PC-3 (cell line): ENCODE measurements at regions not wholly inside any gene's neighbourhood (a gene's known extent, or its start where the extent isn't known, plus 50 kb on each side); places are given as distances from the start of the nearest gene placed in this dataset.

ENCODE experiments used
- ATAC-seq: fragments of 200-7000 bp; cut with Tn5 transposase; 2 replicates; pipeline ENCODE4 v1.9.1; 2020; ENCODE audit warnings: mild to moderate bottlenecking, moderate library complexity
- BruUV-seq: library from RNA; stranded (reverse); fragments of 400-500 nt; replicated peaks from 2 replicates; lab custom pipeline; 2021; lab: Mats Ljungman, UMichigan
- CTCF ChIA-PET: fragments of 300-600 bp; sonication (Branson Sonifier 250); formaldehyde crosslinking; loops from one replicate; lab custom pipeline; 2022; ENCODE audit warnings: antibody characterized with exemption; lab: Charles Lee
- POLR2A ChIA-PET: fragments of 300-600 bp; sonication (Branson Sonifier 250); formaldehyde crosslinking; loops from one replicate; lab custom pipeline; 2022; ENCODE audit warnings: antibody characterized with exemption; ENCODE audit not compliant: unreplicated experiment; lab: Charles Lee
- DNase-seq: peaks from one replicate; pipeline ENCODE4 v3.0.0-alpha.2; 2015
- H2AFZ ChIP-seq: fragments of 300-600 bp; sonication (generic); 2 replicates; pipeline ENCODE4 v1.6.0; 2016; ENCODE audit warnings: antibody characterized with exemption, low read length
- H3F3A ChIP-seq: fragments of 300-600 bp; sonication (generic); one replicate; pipeline ENCODE4 v1.6.0; 2017; ENCODE audit warnings: antibody characterized with exemption, low read length, control low read depth, mild to moderate bottlenecking; ENCODE audit not compliant: unreplicated experiment
- H3K27ac ChIP-seq: fragments of 300-600 bp; sonication (generic); 2 replicates; pipeline ENCODE4 v1.5.1; 2016; ENCODE audit warnings: mild to moderate bottlenecking, low read length
- H3K27me3 ChIP-seq: fragments of 300-600 bp; sonication (generic); 2 replicates; pipeline ENCODE4 v1.6.1; 2016; ENCODE audit warnings: low read length, mixed read lengths
- H3K36me3 ChIP-seq: fragments of 300-600 bp; sonication (generic); 2 replicates; pipeline ENCODE4 v1.6.1; 2016; ENCODE audit warnings: low read depth, mixed run types, low read length, mixed read lengths
- H3K4me1 ChIP-seq: fragments of 300-600 bp; sonication (generic); 2 replicates; pipeline ENCODE4 v1.5.1; 2016; ENCODE audit warnings: low read length; ENCODE audit not compliant: insufficient read depth
- H3K4me2 ChIP-seq: fragments of 300-600 bp; sonication (generic); 2 replicates; pipeline ENCODE4 v1.6.0; 2016; ENCODE audit warnings: low read length
- H3K4me3 ChIP-seq: fragments of 300-600 bp; sonication (generic); 2 replicates; pipeline ENCODE4 v1.5.1; 2016; ENCODE audit warnings: mild to moderate bottlenecking, low read length, mixed read lengths
- H3K79me2 ChIP-seq: fragments of 300-600 bp; sonication (generic); 2 replicates; pipeline ENCODE4 v1.6.1; 2017; ENCODE audit warnings: low read length, mixed read lengths
- H3K9ac ChIP-seq: fragments of 300-600 bp; sonication (generic); 2 replicates; pipeline ENCODE4 v1.6.0; 2016; ENCODE audit warnings: mild to moderate bottlenecking, low read length
- H3K9me2 ChIP-seq: fragments of 300-600 bp; sonication (generic); replicated peaks from 2 replicates; pipeline ENCODE4 v1.6.1; 2016; ENCODE audit warnings: mixed run types, low read length, mixed read lengths
- H3K9me3 ChIP-seq: fragments of 300-600 bp; sonication (generic); 2 replicates; pipeline ENCODE4 v1.6.1; 2016; ENCODE audit warnings: low read length, mixed read lengths
- H4K20me1 ChIP-seq: fragments of 300-600 bp; sonication (generic); 2 replicates; pipeline ENCODE4 v1.6.1; 2016; ENCODE audit warnings: low read length, mixed read lengths
- EZH2 ChIP-seq: fragments of 300-600 bp; sonication (generic); IDR thresholded peaks from one replicate; pipeline ENCODE4 v1.6.1; 2017; ENCODE audit warnings: antibody characterized with exemption, mild to moderate bottlenecking, low read length; ENCODE audit not compliant: unreplicated experiment
- EZH2phosphoT487 ChIP-seq: fragments of 300-600 bp; sonication (generic); IDR thresholded peaks from 2 replicates; pipeline ENCODE4 v1.6.1; 2018; ENCODE audit warnings: mild to moderate bottlenecking, antibody characterized with exemption, low read length, borderline replicate concordance
- intact Hi-C: fragments of 100-400 bp; cut with micrococcal nuclease; formaldehyde crosslinking; loops from 2 replicates; pipeline ENCODE4 v1.9.0; 2023
- TF ChIP-seq, protein P1 (sequence below): fragments of 300-600 bp; sonication (generic); conservative IDR thresholded peaks from 2 replicates; pipeline ENCODE4 v1.5.1; 2017; ENCODE audit warnings: antibody characterized with exemption, low read depth, mild to moderate bottlenecking, low read length

DNA sequence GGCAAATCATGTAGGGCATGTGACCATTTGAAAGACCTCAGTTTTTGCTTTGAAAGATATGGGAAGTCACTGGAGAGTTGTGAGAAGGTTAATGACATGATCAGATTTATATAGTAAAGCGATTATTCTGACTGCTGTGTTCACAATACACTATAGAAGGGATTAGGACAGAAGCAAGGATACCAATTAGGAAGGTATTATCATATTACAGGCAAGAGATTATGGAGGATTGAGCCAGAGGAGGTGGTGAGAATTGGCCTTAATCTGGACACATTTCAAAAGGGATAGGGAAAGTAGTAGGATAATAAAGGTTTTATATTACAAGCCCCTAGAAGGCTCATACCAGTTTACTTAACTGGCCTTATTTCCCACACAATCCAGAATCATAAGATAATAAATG lies 124.9 kb upstream of the POF1B start:
- Histone ChIP-seq H3K27ac (no peak overlapping the region), H3K79me2 (no peaks in the 10 kb centered on the region), H3K36me3 (no peaks in the 10 kb centered on the region), H3K4me3 (no peak overlapping the region), H3K27me3 (no peaks in the 10 kb centered on the region), H3K4me1 (no peaks in the 10 kb centered on the region), H3K9me3 (no peaks in the 10 kb centered on the region), H3K9ac (no peak overlapping the region), H4K20me1 (no peaks in the 10 kb centered on the region), H3K9me2 (no peaks in the 10 kb centered on the region), H2AFZ (no peak overlapping the region), H3F3A (no peaks in the 10 kb centered on the region), H3K4me2 (no peak overlapping the region)
- POLR2A ChIA-PET = no interaction called here
- BruUV-seq = no TSS peak
- intact Hi-C loops = no loop called here
- TF ChIP-seq, protein P1, sequence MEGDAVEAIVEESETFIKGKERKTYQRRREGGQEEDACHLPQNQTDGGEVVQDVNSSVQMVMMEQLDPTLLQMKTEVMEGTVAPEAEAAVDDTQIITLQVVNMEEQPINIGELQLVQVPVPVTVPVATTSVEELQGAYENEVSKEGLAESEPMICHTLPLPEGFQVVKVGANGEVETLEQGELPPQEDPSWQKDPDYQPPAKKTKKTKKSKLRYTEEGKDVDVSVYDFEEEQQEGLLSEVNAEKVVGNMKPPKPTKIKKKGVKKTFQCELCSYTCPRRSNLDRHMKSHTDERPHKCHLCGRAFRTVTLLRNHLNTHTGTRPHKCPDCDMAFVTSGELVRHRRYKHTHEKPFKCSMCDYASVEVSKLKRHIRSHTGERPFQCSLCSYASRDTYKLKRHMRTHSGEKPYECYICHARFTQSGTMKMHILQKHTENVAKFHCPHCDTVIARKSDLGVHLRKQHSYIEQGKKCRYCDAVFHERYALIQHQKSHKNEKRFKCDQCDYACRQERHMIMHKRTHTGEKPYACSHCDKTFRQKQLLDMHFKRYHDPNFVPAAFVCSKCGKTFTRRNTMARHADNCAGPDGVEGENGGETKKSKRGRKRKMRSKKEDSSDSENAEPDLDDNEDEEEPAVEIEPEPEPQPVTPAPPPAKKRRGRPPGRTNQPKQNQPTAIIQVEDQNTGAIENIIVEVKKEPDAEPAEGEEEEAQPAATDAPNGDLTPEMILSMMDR = no peak
- TF ChIP-seq EZH2phosphoT487 = no peak
- no peak for TF ChIP-seq EZH2
- CTCF ChIA-PET = no interaction called here
- ATAC-seq = no peak
- no peak for DNase-seq

DNA sequence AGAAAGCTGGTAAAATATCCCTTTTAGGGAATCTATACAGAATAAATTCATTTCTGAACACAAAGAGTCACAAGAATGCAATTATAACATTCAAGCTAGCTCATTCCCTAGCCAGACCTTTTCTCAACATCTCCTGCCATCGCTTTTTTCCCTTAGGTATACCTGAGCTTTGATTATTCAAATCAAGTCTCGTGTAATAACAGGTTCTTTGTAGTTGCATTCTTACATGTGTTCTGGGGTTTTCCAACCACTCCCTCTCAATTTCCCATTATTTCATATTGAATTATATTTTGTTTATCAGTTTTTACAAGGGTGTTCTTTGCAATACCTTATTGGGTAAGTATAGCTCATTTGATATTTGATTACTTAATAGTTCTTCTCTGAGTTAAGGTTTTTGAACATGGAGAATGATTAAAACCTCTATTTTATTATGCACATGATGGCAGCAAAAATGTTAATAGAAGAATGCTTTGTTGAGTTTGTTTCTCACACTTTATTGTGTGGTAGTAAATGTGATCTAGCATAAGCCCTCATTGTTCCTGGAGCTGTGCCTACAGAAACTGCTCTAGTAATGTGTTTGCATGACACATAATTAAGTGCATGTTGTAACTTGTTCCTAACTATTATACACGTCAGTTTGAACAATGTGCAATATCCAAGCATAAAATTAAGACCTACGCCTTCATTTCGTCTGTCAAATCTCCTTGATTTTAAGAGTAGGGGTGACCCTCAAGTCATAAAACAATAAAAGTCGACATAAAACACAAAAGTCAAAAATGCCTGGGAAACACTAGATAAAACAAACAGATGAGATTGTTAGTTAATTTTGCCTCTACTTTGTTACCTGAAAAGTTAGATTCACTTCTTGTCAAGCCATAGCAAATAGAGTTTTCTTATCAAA lies 124.0 kb upstream of the POF1B start:
- BruUV-seq = no TSS peak
- Histone ChIP-seq H3K79me2 (no peaks in the 10 kb centered on the region), H3K36me3 (no peaks in the 10 kb centered on the region), H2AFZ (no peak overlapping the region), H3K9ac (no peak overlapping the region), H3K9me3 (no peaks in the 10 kb centered on the region), H3K4me1 (no peaks in the 10 kb centered on the region), H3K27ac (no peak overlapping the region), H3K4me3 (no peak overlapping the region), H3K27me3 (no peaks in the 10 kb centered on the region), H3F3A (no peaks in the 10 kb centered on the region), H4K20me1 (no peaks in the 10 kb centered on the region), H3K4me2 (no peak overlapping the region), H3K9me2 (no peaks in the 10 kb centered on the region)
- no peak for ATAC-seq
- TF ChIP-seq, protein P1 = no peak
- POLR2A ChIA-PET = no interaction called here
- DNase-seq = no peak
- CTCF ChIA-PET = no interaction called here
- intact Hi-C loops = no loop called here

DNA sequence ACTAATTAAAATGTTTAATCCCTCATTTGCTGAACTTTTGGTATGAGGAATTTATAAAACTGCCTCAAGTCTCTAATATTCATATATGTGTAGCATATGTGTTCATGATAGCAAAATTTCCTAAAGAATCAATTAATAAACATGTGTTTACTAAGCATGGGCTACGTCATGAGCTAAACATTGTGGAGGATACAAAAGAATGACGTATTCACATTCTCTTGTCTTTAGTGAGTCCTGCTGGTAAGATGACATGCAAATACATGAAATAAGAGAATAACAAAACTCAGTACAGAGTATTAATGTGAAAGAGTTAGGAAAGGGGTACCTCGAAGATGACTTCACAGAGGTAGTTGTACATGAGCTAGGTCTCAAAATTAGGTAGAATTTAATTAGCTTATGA lies 121.9 kb upstream of the POF1B start:
- no peaks in the 10 kb centered on the region for H3K9me3 ChIP-seq
- ChIA-PET CTCF (no interaction called here), POLR2A (no interaction called here)
- H3K4me2 ChIP-seq = no peak overlapping the region
- no peak for DNase-seq
- H3K27ac ChIP-seq = no peak overlapping the region
- H3K9ac ChIP-seq = no peak overlapping the region
- no peaks in the 10 kb centered on the region for H3K9me2 ChIP-seq
- intact Hi-C loops = no loop called here
- TF ChIP-seq, protein P1 = no peak
- TF ChIP-seq EZH2phosphoT487 (no peak), EZH2 (no peak)
- H3K4me3 ChIP-seq = no peak overlapping the region
- no peak for ATAC-seq
- BruUV-seq = no TSS peak
- H2AFZ ChIP-seq = no peak overlapping the region
- H4K20me1 ChIP-seq = no peaks in the 10 kb centered on the region
- no peaks in the 10 kb centered on the region for H3K79me2 ChIP-seq
- no peaks in the 10 kb centered on the region for H3K36me3 ChIP-seq
- H3F3A ChIP-seq = no peaks in the 10 kb centered on the region
- H3K27me3 ChIP-seq = no peaks in the 10 kb centered on the region
- H3K4me1 ChIP-seq = no peaks in the 10 kb centered on the region
